ENCODE measurements at regions not wholly inside any gene's neighbourhood (a gene's known extent, or its start where the extent isn't known, plus 50 kb on each side); places are given as distances from the start of the nearest gene placed in this dataset.

DNA sequence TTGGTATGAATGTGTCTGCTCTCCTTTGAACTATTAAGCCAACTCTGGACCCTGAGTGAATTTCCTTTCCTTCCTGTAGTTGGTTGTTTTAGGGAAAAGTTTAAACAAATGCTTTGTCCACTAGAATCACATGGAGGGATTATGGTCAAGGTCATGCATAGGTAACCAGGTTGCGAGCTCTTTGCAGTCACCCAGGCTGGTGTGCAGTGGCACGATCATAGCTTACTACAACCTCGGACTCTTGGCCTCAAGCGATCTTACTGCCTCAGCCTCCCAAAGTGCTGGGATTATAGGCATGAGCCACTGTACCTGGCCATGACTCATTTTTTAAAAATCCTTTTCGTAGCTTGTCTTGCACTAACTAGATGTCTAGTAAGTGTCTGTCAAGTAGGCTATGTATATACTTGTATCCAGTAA, 88.0 kb upstream of the SOX4 start:
- H3K27ac Mint-ChIP-seq = no peak overlapping the region
- POLR2A ChIA-PET = no interaction called here
- no peaks in the 10 kb centered on the region for H3K4me1 Mint-ChIP-seq (ENCODE audit: low read depth)
- H3K27me3 Mint-ChIP-seq = no peaks in the 10 kb centered on the region
- DNase-seq = no peak
- H3K36me3 Mint-ChIP-seq (ENCODE audit: low read depth) = no peaks in the 10 kb centered on the region
- TF ChIP-seq, protein P1, sequence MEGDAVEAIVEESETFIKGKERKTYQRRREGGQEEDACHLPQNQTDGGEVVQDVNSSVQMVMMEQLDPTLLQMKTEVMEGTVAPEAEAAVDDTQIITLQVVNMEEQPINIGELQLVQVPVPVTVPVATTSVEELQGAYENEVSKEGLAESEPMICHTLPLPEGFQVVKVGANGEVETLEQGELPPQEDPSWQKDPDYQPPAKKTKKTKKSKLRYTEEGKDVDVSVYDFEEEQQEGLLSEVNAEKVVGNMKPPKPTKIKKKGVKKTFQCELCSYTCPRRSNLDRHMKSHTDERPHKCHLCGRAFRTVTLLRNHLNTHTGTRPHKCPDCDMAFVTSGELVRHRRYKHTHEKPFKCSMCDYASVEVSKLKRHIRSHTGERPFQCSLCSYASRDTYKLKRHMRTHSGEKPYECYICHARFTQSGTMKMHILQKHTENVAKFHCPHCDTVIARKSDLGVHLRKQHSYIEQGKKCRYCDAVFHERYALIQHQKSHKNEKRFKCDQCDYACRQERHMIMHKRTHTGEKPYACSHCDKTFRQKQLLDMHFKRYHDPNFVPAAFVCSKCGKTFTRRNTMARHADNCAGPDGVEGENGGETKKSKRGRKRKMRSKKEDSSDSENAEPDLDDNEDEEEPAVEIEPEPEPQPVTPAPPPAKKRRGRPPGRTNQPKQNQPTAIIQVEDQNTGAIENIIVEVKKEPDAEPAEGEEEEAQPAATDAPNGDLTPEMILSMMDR (IDR thresholded peaks at IDR 0.05) = no peak
- no peak for ATAC-seq
- CTCF ChIA-PET = no interaction called here
- intact Hi-C loops (cut with micrococcal nuclease) = no loop called here
- H3K4me3 Mint-ChIP-seq = no peak overlapping the region
- H3K9me3 Mint-ChIP-seq = no peaks in the 10 kb centered on the region

DNA sequence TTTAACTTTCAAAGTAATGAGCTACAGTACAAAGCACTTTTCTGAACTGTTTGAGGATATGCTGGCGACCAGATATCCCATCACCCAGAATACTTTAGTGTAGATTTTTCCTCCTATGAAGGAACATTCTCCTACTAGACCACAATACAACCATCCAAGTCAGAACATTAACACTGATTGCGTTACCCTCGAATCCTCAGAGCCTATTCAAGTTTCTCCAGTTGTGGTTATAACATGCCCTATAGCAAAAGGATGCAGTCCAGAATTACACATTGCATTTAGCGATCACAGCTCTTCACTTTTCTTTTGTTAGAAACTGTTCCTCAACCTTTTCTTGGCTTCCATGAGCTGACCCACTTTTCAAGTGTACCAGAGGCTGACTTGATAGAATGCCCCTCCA, 87.4 kb upstream of the SOX4 start:
- CTCF ChIA-PET = no interaction called here
- POLR2A ChIA-PET = no interaction called here
- intact Hi-C loops (cut with micrococcal nuclease) = no loop called here

DNA sequence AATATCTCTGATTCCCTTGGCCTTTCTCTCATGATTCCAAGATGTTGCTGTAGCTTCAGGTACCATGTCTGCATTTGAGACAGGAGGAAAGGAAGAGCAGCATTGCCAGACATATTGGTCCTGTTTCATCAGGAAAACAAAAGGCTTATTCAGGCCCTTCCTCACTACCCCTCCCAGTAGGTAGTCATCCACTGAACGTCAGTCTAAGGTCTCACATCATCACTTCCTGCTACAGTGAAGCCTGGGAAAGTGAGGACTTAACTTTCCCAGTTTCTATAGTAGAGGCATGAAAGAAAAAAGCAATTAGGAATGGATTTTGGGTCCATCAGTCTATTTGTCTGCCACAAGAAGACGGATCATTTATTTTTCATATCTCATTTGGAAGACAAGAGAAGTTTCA, 85.7 kb upstream of the SOX4 start:
- Mint-ChIP-seq H3K4me3 (no peak overlapping the region), H3K36me3 (ENCODE audit: low read depth) (no peaks in the 10 kb centered on the region), H3K27ac (no peak overlapping the region), H3K9me3 (no peaks in the 10 kb centered on the region), H3K4me1 (ENCODE audit: low read depth) (no peaks in the 10 kb centered on the region), H3K27me3 (no peaks in the 10 kb centered on the region)
- POLR2A ChIA-PET = no interaction called here
- ATAC-seq = no peak
- no peak for DNase-seq
- CTCF ChIA-PET = no interaction called here
- TF ChIP-seq, protein P1 (IDR thresholded peaks at IDR 0.05) = no peak
- intact Hi-C loops (cut with micrococcal nuclease) = no loop called here

More for the DNA sequence above, 87.4 kb upstream of the SOX4 start:
- Mint-ChIP-seq H3K4me3 (no peak overlapping the region), H3K36me3 (ENCODE audit: low read depth) (no peaks in the 10 kb centered on the region), H3K27me3 (no peaks in the 10 kb centered on the region), H3K27ac (no peak overlapping the region), H3K9me3 (no peaks in the 10 kb centered on the region), H3K4me1 (ENCODE audit: low read depth) (no peaks in the 10 kb centered on the region)
- no peak for DNase-seq
- no peak for ATAC-seq
- TF ChIP-seq, protein P1 (IDR thresholded peaks at IDR 0.05) = no peak

DNA sequence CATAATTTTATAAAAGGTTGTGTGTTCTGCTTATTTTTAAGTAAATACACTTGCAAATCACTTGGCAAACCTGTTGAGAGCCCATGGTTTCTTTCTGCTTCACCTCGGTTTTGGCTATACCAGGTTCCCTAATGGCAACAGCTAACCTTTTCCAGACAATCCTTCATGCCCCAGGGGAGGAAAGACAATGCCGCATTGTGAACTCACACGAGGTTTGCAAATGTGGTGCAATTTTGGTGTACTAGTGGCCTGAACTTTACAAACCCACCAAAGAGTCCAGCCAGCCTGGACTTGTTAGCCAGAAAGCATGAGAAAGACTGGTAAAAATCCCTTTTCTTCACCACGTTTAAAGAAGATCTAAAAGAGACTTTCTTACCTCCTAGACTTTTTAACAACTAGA, 84.8 kb upstream of the SOX4 start:
- ChIA-PET POLR2A (no interaction called here), CTCF (no interaction called here)
- DNase-seq (no peak), ATAC-seq (no peak)
- intact Hi-C loops (cut with micrococcal nuclease) = no loop called here
- Mint-ChIP-seq H3K9me3 (no peaks in the 10 kb centered on the region), H3K27me3 (no peaks in the 10 kb centered on the region), H3K36me3 (ENCODE audit: low read depth) (no peaks in the 10 kb centered on the region), H3K4me1 (ENCODE audit: low read depth) (no peaks in the 10 kb centered on the region), H3K4me3 (no peak overlapping the region), H3K27ac (no peak overlapping the region)
- TF ChIP-seq, protein P1 (IDR thresholded peaks at IDR 0.05) = no peak

DNA sequence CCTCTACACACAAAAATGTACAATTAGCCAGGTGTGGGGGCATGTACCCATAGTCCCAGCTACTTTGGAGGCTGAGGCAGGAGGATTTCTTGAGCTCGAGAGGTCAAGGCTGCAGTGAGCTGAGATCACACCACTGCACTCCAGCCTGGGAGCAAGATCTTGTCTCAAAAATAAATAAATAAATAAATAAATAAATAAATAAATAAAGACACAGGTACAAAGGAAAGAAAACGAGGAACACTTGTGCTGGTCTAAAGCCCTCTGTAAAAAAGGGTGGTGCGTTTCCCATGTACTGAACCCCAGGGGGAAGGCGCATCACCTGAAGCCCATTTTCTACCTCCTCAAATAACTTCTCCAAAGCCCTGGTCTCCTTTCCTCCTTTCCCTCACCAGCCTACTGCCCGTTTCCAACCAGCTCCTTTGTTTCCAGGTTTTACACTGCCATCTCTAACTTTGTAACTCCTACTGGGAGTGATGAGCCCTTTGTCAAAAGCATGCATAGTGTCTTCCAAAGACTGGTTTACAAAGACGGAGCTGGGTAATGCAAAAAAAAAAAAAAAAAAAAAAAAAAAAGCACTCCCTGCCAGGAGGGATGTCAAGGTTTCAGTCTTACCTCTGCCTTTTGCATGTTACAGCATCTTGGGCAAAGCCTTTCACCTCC, 81.5 kb upstream of the SOX4 start:
- POLR2A ChIA-PET = interaction anchor here (1.1 kb wide), 1 partner anchor 128 kb away, joined by 3 read pairs; no protein-coding TSS in a partner anchor
- TF ChIP-seq, protein P1 (IDR thresholded peaks at IDR 0.05) = no peak

More for the DNA sequence above, 81.5 kb upstream of the SOX4 start:
- no peaks in the 10 kb centered on the region for H3K36me3 Mint-ChIP-seq (ENCODE audit: low read depth)
- DNase-seq = no peak
- no peaks in the 10 kb centered on the region for H3K9me3 Mint-ChIP-seq
- no peak overlapping the region for H3K4me3 Mint-ChIP-seq
- intact Hi-C loops (cut with micrococcal nuclease) = no loop called here
- H3K27ac Mint-ChIP-seq = no peak overlapping the region
- CTCF ChIA-PET = no interaction called here
- H3K4me1 Mint-ChIP-seq (ENCODE audit: low read depth) = no peaks in the 10 kb centered on the region
- no peak for ATAC-seq
- H3K27me3 Mint-ChIP-seq = no peaks in the 10 kb centered on the region
